ENCODE measurements at regions not wholly inside any gene's neighbourhood (a gene's known extent, or its start where the extent isn't known, plus 50 kb on each side); places are given as distances from the start of the nearest gene placed in this dataset.

DNA sequence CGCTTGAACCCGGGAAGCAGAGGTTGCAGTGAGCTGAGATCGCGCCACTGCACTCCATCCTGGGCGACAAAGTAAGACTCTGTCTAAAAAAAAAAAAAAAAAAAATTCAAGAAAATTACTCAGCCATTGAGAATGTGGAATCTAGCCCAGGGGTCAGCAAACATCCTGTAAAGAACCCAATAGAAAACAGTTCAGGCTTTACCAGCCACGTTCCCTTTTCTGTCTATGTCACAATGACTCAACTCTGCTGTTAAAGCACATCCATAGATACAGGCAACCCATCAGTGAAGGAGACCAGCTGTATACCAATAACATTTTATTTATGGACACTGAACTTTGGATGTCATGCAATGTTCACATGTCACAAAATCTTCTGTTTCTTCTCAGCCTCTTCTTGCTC is 435.6 kb upstream of the GYPC start:
- no peaks in the 10 kb centered on the region for H3K36me3 ChIP-seq
- H3K4me3 ChIP-seq, result no peak overlapping the region
- TF ChIP-seq, protein P1, sequence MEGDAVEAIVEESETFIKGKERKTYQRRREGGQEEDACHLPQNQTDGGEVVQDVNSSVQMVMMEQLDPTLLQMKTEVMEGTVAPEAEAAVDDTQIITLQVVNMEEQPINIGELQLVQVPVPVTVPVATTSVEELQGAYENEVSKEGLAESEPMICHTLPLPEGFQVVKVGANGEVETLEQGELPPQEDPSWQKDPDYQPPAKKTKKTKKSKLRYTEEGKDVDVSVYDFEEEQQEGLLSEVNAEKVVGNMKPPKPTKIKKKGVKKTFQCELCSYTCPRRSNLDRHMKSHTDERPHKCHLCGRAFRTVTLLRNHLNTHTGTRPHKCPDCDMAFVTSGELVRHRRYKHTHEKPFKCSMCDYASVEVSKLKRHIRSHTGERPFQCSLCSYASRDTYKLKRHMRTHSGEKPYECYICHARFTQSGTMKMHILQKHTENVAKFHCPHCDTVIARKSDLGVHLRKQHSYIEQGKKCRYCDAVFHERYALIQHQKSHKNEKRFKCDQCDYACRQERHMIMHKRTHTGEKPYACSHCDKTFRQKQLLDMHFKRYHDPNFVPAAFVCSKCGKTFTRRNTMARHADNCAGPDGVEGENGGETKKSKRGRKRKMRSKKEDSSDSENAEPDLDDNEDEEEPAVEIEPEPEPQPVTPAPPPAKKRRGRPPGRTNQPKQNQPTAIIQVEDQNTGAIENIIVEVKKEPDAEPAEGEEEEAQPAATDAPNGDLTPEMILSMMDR (IDR thresholded peaks at IDR 0.05), result no peak
- TF ChIP-seq POLR2A (IDR thresholded peaks at IDR 0.05), result no peak
- no peak for TF ChIP-seq EP300 (IDR thresholded peaks at IDR 0.05)
- DNase-seq, result no peak
- H3K27ac ChIP-seq, result no peak overlapping the region
- H3K27me3 ChIP-seq, result no peaks in the 10 kb centered on the region
- 61 to 71% (median 65%) methylated on average over 6 of the region's 6 CpGs for WGBS, 3 donors
- no peaks in the 10 kb centered on the region for H3K4me1 ChIP-seq (ENCODE audit: insufficient read depth)
- no peaks in the 10 kb centered on the region for H3K9me3 ChIP-seq
- intact Hi-C loops (cut with DNase I), result loop anchor here in 1 of 4 donors (10.0 kb wide), 1 partner anchor 554 kb away; no protein-coding TSS in a partner anchor

DNA sequence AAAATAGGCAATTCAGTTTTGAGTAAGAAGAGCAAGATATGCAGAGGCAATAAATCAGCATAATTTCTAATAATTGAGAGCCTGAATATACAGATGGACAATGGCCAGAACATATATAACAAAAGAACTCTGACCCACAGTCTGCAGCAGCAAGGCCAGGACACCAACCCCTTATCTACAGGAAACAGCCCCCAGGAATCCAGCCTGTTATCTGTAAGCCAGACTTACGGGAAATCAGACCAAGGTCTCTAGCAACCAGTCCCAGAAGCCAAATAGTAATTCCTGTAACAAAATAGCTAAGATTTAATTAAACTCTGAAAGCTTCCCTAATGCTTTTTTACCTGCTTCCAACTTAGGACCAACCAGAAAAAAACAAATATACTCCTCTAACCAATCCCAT is 434.5 kb upstream of the GYPC start:
- 4 to 28% (median 19%) methylated on average over 1 of the region's 1 CpG for WGBS, 3 donors
- intact Hi-C loops (cut with DNase I), result loop anchor here in 1 of 4 donors (10.0 kb wide), 1 partner anchor 553 kb away; no protein-coding TSS in a partner anchor
- Histone ChIP-seq H3K27me3 (no peaks in the 10 kb centered on the region), H3K4me3 (no peak overlapping the region), H3K27ac (no peak overlapping the region), H3K4me1 (ENCODE audit: insufficient read depth) (no peaks in the 10 kb centered on the region), H3K36me3 (no peaks in the 10 kb centered on the region), H3K9me3 (no peaks in the 10 kb centered on the region)
- TF ChIP-seq EP300 (IDR thresholded peaks at IDR 0.05), result no peak
- TF ChIP-seq, protein P1 (IDR thresholded peaks at IDR 0.05), result no peak
- TF ChIP-seq POLR2A (IDR thresholded peaks at IDR 0.05), result no peak
- DNase-seq, result no peak

DNA sequence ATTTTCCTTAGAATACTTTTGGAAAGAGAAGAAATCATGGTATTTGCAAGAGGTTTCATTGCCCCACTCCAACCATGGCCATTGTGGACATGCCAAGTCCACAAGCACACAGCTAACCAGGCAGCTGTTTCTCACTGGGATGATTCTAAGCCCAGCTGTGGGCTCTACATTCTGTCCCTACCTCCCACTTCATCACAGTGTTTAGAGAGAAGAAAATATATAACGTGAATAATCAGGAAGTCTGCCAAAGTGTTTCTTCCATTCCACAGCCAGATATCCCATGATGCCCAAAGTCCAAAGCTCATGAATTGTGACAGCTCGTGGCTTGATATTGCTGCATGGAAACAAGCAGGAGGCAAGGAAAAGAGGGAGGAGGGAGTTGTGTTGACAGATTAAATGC is 433.7 kb upstream of the GYPC start:
- WGBS, 3 donors, result 21 to 22% (median 21%) methylated on average over 2 of the region's 2 CpGs
- TF ChIP-seq EP300 (IDR thresholded peaks at IDR 0.05), result no peak
- TF ChIP-seq, protein P1 (IDR thresholded peaks at IDR 0.05), result no peak
- TF ChIP-seq POLR2A (IDR thresholded peaks at IDR 0.05), result no peak
- intact Hi-C loops (cut with DNase I), result loop anchor here in 1 of 4 donors (10.0 kb wide), 1 partner anchor 553 kb away; no protein-coding TSS in a partner anchor

DNA sequence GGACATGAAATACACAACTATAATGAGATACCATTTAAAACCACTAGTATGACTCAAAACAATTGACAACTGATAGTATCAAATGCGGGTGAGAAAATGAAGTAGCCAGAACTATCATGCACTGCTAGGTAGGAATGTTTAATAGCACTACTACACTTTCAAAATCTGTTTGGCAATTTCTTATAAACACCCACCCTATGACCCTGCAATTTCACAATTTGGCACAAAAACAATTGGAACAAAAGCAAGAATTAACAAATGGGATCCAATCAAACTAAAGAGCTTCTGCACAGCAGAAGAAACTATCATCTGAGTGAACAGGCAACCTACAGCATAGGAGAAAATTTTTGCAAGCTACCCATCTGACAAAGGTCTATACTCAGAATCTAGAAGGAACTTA is 431.2 kb upstream of the GYPC start:
- Histone ChIP-seq H3K4me1 (ENCODE audit: insufficient read depth) (no peaks in the 10 kb centered on the region), H3K4me3 (no peak overlapping the region), H3K9me3 (peaks cover 0 to 3% of the 10 kb centered on the region in 2 donors), H3K36me3 (no peaks in the 10 kb centered on the region), H3K27ac (no peak overlapping the region), H3K27me3 (no peaks in the 10 kb centered on the region)
- TF ChIP-seq EP300 (IDR thresholded peaks at IDR 0.05) (no peak), POLR2A (IDR thresholded peaks at IDR 0.05) (no peak)
- TF ChIP-seq, protein P1 (IDR thresholded peaks at IDR 0.05), result no peak
- intact Hi-C loops (cut with DNase I), result loop anchor here in 1 of 4 donors (10.0 kb wide), 1 partner anchor 550 kb away; no protein-coding TSS in a partner anchor
- 71 to 88% (median 75%) methylated on average over 1 of the region's 1 CpG for WGBS, 3 donors
- DNase-seq, result no peak

More for the DNA sequence above, 433.7 kb upstream of the GYPC start:
- Histone ChIP-seq H3K4me3 (no peak overlapping the region), H3K36me3 (no peaks in the 10 kb centered on the region), H3K4me1 (ENCODE audit: insufficient read depth) (no peaks in the 10 kb centered on the region), H3K27me3 (no peaks in the 10 kb centered on the region), H3K27ac (no peak overlapping the region), H3K9me3 (no peaks in the 10 kb centered on the region)
- DNase-seq, result no peak
